GDM1 (cell line): ENCODE measurements at regions not wholly inside any gene's neighbourhood (a gene's known extent, or its start where the extent isn't known, plus 50 kb on each side); places are given as distances from the start of the nearest gene placed in this dataset.

Experiments used
- DNase-seq: peaks from one replicate; lab custom pipeline; 2025; lab: John Stamatoyannopoulos, UW

DNA sequence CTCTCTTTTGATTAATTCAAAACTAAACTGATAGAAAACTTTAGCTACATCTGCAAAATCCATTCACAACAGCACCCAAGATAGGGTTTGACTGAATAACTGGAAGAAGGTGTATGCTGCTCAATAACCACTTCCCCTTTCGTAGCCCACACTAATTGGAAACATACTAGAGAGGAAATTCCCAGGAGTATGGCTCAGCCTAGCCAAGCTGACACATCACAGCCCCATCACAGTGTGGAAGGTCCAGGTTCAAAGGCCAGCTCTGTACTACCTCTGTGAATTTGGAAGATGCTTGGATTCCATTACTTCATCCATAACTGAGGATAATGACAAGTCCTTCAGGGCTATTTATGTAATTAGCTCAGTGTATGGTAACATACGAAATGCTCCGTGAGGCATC is 185.4 kb downstream of the FBXO15 start:
- DNase-seq = no peak

GRCh38 chr18:73961804-73962203 is 185.8 kb downstream of the FBXO15 start:
- no peak for DNase-seq

- DNase-seq = no peak
These were observed 188.3 kb downstream of the FBXO15 start for GRCh38 chr18:73959352-73959751.

- no peak for DNase-seq
These were observed 193.4 kb downstream of the FBXO15 start for GRCh38 chr18:73954268-73954667.

DNA sequence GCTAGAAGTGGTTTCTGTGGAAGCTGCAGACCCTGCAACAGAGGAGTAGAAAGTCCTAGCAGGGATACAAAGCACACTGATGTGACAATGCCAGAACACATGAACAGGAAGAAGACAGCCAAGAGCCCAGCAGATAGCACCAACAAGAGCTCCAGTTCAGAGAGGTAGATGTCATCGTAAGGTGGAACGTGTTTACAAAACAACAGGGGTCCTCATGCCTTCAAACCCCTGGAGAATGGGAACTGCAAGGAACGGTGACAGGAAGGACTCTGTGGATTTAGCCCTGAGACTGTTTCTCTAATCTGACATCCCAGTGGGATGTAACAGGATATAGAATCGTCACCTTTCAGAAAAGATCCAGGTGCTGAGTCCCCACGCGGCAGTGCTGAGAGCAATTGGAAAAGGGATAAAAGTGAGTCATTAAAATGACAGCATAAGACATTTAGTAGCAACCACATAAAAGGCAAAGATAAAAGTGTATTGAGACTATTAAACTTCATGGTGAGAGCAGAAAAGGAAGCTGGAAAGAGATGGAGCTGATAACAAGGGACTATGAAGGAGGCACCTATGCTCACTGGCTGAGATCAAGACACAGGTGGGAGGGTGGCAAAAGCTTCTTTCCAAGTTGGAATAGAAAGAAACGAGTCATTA is 195.2 kb downstream of the FBXO15 start:
- no peak for DNase-seq

DNA sequence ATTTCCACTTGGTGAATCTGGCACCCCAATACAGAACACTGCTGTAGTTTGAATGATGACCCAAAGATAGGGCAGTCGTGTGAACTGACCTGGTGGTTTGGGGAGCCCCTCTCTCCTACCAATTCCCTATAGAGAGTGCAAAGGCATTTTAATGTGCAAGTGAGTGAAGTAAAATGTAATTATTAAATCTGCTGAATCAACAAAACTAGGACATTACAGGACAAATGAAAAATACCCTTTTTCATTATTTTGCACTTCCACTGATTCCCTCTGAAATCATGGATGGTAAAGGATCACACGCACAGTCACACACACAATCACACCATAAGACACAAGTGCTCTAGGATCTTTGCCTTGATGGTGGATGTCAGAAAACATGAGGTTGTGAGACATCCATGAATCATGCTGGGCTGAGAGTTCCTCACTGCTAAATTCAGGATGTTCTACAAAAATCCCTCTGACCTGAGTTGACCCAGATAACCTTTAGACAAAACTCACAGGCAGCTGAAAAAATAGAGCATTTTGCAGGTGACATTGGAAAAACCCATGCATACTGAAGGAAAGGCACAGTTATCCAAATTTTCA is 197.4 kb downstream of the FBXO15 start:
- DNase-seq = no peak

GRCh38 chr18:73948497-73948896 is 199.1 kb downstream of the FBXO15 start:
- no peak for DNase-seq

DNA sequence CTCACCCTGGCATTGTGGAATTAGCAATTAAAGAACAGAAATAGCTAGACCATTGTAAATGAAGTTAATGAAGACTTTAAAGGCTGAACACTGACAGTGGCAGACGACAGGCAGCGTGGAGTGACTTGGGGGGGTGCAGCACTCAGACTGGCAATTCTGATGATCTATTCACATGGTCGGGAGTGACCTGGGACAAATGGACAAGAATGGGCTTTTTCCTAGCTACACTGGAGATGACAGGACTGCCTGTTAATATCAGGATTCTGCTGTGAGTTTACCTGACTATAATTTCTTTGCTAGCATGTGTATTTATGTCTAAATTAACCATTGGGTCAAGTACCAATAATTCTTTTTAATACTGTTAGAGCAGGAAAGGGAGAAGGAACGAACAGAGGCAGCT is 199.6 kb downstream of the FBXO15 start:
- no peak for DNase-seq

DNA sequence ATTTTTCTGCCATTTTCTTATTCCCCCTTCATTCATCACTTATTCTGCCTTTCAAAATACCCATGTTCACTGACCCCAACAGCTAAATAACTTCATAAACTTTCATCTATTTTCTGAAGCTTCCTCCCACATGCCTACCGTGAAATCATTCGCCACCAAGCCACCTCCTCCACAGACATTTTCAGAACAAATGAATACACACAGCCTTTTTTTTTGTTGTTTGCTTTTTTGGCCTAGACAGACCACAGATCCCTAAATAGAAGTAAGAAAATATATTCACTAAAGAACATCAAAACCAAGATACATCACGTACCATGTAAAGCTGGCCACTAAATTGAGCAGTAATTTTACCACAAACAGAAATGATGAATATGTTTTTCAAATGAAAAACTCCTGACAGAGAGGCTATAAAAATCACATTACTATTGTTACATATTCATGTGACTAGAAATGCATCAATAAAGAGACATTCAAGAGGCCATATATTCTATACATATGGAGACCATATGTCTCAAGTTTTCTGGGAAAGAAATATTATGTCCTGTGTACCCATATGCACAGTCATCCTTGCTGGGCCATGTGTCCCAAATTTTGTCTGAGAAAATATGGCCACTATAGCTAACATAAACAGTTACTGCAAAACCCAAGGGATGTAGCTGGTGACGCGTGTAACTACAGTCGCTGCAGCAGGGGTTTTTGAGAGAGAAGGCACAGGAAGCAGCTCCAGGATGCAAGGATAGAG is 200.3 kb downstream of the FBXO15 start:
- no peak for DNase-seq

- no peak for DNase-seq
These were observed 202.4 kb downstream of the FBXO15 start for GRCh38 chr18:73945130-73945792.

GRCh38 chr18:73944715-73945114 is 202.9 kb downstream of the FBXO15 start:
- no peak for DNase-seq

DNA sequence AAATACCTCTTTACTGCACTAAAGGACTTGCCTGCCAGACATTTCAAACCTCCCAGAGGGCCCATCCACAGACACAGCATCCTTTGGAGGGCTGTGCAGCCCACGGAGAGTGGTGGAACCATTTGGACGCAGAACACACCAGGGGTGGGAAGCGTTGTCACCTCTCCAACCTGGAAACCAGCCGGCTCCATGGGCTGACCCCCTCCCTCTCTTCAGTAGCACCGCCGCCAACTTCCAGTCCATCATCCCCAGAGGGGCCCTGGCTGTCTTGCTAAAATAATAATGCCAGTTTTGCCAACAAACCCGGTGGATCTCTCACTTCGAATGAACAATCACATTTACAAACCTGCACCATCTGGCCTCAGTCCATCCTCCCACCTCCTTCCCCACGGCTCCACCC is 203.9 kb downstream of the FBXO15 start:
- DNase-seq = no peak

DNA sequence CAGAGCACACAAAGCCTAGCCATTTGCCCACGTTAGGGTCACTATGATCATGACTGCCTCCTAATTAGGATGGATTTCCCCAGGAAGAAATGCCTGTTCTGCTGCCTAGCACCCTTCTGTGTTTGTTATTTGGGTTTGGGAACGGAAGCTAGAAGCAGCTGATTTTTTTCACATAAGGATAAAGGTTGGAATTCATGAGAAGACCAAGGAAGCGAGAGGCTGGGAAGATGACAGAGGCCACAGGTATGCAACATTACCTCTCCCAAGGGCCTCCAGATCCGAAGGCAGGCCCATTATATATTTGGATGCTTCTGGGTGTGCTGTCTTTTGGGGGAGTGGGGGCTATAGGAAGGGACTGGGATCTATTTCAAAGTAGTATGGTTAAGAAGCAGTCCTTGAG is 204.7 kb downstream of the FBXO15 start:
- DNase-seq = no peak

DNA sequence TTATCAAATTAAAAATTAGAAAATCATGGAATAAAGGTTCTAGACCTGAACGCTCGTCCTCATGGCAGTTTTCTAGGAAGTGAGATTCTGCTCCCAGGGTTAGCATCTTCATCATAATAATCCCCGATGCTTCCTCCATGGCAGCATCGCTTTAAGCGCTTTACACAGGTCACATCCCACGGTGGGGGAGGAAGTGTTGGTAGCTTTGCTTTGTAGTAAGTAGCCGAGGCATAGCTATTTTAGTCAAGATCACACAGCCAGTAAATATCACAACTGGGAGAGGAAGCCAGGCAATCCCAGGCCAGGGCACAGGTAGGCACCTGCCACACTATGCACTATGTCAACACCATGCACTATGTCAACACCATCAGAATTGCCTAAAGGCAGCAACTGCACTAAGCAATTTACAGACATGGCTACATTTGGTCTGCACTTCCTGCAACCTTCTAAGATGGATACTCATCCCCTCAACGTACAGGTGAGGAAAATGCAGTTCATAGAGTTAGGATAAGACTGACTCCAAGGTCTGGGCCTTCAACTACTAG is 205.5 kb downstream of the FBXO15 start:
- no peak for DNase-seq

DNA sequence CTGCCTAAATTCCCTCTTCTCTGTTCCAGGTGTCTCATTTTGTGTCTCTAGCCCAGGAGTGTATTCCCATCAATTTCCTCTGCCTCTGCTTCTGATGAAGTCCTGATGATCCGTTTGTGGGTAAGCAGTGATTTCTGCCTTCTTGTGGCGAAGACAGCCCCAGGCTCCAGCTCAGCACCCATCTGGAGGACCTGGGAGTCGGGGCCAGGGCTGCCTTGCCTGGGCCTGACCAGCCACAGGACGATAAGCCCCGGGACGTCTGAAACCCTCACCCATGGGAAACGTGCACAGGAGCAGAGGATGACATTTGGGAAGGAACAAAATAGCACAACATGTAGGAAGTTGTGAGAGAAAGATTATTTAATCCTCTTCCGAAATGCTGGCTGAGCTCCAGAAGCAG is 206.9 kb downstream of the FBXO15 start:
- DNase-seq = no peak

DNA sequence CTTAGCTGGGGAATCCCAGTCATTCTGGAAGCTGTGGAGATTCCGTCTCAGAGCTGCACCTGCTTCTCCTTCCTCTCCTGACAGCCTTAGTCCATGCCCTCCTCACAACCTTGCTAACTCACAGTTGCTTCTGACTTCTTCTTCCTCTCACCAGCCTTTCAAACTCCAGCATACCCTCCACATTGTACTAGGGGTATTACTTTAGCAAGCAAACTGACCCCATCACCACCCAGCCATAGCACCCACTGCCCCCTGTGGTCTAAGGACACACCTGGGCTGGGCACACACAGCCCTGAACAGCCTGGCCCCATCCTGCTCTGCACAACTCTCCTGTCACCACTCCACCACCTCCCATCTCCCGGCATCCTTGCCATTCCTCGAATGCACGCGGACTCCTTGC is 208.2 kb downstream of the FBXO15 start:
- no peak for DNase-seq

- DNase-seq = no peak
These were observed 213.9 kb downstream of the FBXO15 start for GRCh38 chr18:73933685-73934084.

GRCh38 chr18:73932976-73933375 is 214.7 kb downstream of the FBXO15 start:
- DNase-seq = no peak

- no peak for DNase-seq
These were observed 220.1 kb downstream of the FBXO15 start for GRCh38 chr18:73927496-73927895.

DNA sequence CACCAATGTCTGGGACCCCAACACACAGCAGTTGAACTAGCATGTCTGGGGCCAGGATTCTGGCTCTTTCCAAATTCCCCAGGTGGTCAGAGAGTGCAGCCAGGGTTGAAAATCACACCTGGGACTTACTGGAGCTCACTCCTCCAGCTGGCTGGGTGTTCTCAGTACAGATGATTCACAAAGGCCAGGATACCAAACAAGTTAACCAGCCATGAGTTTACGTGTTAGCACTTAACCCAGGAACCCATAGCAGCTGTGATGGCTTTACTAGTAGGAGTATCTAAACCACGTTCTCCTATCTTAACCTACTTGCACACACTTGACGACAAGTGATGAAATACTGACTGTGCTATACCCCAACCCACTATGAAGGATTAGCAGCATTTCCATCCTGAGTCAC is 222.8 kb downstream of the FBXO15 start:
- no peak for DNase-seq

DNA sequence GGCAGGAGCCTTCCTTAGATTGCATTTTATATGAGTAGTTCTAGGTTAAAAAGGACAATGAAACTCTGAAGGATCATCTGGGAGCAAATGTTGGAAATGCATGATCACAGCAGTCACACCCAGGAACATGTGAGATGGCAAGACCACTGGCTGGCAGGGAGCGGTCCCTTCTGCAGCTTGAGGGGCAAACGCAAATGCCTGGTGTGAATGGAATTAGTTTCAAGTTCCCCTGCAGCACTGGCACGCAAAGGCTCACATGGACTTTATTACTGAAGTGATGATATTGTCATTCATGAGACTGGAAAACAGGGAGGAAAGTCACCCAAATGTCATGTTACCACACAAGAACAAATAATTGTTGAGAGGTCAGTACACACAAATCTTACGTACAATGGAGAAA is 223.3 kb downstream of the FBXO15 start:
- DNase-seq = no peak

DNA sequence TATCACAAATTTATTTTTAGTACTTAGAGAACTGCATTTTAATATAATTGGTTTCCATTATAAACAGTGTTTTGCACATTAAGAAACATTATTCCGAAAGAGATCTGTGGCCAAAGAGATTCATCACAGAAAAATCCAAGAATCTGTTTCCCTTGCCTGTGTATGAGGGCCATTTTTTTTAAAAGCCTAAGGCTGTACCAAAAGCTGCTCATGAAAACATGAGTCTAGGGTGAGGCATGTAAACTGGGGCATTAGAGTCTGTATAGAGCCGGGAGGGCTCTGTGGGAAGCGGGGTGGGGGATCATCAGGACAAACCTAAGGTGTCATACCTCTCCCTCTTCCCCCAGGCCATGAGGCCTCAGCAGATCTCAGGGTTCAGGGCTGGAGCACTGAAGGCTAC is 223.8 kb downstream of the FBXO15 start:
- no peak for DNase-seq

DNA sequence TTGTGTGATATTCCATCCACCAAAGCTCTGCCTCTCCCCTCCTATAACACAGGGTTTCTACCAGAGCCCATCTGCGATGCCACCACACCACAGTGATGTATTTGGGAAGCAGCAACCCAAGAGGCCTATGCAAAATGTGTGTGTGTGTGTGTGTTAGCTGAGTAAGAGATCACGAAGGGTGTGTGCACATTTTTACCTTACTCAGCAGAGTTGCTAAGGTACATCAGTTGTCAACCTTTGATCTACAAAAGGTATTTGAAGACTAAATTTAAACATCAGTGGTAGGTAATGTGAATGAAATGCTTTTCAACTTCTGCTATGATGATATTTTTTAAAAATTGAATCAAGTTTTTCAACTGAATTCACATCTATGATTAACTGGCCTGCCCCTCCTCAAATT is 227.6 kb downstream of the FBXO15 start:
- DNase-seq = no peak
